Left ventricle myocardium inferior (tissue), 1 donor: ENCODE measurements at regions not wholly inside any gene's neighbourhood (a gene's known extent, or its start where the extent isn't known, plus 50 kb on each side); places are given as distances from the start of the nearest gene placed in this dataset.

Experiments
- DNase-seq: peaks from one replicate; pipeline ENCODE4 v3.0.0-alpha.2; 2020
- H3K27ac ChIP-seq: fragments of 200-600 bp; replicated peaks from 2 replicates; pipeline ENCODE4 v1.8.0; 2021
- H3K27me3 ChIP-seq: fragments of 200-600 bp; 2 replicates; pipeline ENCODE4 v1.8.0; 2021; ENCODE audit warnings: low read depth
- H3K36me3 ChIP-seq: fragments of 200-600 bp; 2 replicates; pipeline ENCODE4 v1.8.0; 2021
- H3K4me1 ChIP-seq: fragments of 200-600 bp; 2 replicates; pipeline ENCODE4 v1.8.0; 2021
- H3K4me3 ChIP-seq: fragments of 200-600 bp; 2 replicates; pipeline ENCODE4 v1.8.0; 2021; ENCODE audit warnings: mild to moderate bottlenecking, moderate library complexity
- H3K9me3 ChIP-seq: fragments of 200-600 bp; replicated peaks from 2 replicates; pipeline ENCODE4 v1.8.0; 2021
- intact Hi-C: fragments of 100-400 bp; cut with micrococcal nuclease; formaldehyde crosslinking; loops from one replicate; pipeline ENCODE4 v1.11.0; 2022
- TF ChIP-seq, protein P1 (sequence below): fragments of 200-600 bp; IDR thresholded peaks from 2 replicates; pipeline ENCODE4 v1.8.0; 2021; ENCODE audit warnings: antibody characterized with exemption, mild to moderate bottlenecking, borderline replicate concordance
- donor health status: DM: no; HTN: yes; CAD: no; lungs with severe emphysema.

DNA sequence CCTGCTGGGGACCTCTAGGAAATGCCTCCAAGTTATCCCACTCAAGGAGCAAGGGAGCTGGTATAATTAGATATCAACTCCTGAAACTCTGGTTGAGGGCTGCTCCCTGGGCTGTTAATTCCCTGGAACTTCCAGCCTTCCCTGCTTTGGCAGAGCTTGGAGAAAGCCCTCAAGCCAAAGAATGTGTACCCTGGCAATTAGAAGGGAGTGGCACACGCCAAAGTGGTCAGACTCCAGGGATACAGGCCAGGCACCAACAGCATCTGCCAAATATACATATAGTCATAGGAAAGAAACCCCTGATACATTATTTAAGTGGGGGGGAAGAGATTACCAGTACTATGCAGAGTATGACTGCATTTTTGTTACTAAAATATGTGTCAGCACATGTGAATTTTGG is 616.8 kb downstream of the BCOR start:
- no peaks in the 10 kb centered on the region for H3K36me3 ChIP-seq
- TF ChIP-seq, protein P1, sequence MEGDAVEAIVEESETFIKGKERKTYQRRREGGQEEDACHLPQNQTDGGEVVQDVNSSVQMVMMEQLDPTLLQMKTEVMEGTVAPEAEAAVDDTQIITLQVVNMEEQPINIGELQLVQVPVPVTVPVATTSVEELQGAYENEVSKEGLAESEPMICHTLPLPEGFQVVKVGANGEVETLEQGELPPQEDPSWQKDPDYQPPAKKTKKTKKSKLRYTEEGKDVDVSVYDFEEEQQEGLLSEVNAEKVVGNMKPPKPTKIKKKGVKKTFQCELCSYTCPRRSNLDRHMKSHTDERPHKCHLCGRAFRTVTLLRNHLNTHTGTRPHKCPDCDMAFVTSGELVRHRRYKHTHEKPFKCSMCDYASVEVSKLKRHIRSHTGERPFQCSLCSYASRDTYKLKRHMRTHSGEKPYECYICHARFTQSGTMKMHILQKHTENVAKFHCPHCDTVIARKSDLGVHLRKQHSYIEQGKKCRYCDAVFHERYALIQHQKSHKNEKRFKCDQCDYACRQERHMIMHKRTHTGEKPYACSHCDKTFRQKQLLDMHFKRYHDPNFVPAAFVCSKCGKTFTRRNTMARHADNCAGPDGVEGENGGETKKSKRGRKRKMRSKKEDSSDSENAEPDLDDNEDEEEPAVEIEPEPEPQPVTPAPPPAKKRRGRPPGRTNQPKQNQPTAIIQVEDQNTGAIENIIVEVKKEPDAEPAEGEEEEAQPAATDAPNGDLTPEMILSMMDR = no peak
- no peak overlapping the region for H3K27ac ChIP-seq
- no peaks in the 10 kb centered on the region for H3K27me3 ChIP-seq
- no peak for DNase-seq
- intact Hi-C loops = no loop called here
- no peaks in the 10 kb centered on the region for H3K9me3 ChIP-seq
- no peak overlapping the region for H3K4me3 ChIP-seq
- H3K4me1 ChIP-seq = peaks cover 26% of the 10 kb centered on the region

DNA sequence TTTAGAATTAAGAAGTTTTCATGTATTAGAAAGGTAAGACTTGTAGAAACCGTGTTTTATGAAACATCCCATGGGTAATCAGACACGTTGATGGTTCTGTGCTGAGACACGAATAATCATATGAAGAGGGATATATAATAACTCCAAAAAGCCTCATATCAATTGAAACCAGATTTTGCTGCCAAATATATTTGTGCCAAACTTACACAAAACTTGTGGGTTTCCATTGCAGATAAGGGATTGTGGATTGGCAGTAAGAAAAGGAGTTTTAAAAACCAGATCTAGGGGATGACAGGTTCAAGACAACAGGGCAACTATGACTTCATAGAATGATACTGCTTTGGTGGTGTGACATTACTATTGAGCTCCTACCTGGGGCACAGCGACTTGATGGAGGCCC is 616.1 kb downstream of the BCOR start:
- no peaks in the 10 kb centered on the region for H3K36me3 ChIP-seq
- peaks cover 20% of the 10 kb centered on the region for H3K4me1 ChIP-seq
- H3K4me3 ChIP-seq = no peak overlapping the region
- H3K9me3 ChIP-seq = no peaks in the 10 kb centered on the region
- TF ChIP-seq, protein P1 = no peak
- intact Hi-C loops = no loop called here
- H3K27me3 ChIP-seq = no peaks in the 10 kb centered on the region
- DNase-seq = no peak
- H3K27ac ChIP-seq = no peak overlapping the region

DNA sequence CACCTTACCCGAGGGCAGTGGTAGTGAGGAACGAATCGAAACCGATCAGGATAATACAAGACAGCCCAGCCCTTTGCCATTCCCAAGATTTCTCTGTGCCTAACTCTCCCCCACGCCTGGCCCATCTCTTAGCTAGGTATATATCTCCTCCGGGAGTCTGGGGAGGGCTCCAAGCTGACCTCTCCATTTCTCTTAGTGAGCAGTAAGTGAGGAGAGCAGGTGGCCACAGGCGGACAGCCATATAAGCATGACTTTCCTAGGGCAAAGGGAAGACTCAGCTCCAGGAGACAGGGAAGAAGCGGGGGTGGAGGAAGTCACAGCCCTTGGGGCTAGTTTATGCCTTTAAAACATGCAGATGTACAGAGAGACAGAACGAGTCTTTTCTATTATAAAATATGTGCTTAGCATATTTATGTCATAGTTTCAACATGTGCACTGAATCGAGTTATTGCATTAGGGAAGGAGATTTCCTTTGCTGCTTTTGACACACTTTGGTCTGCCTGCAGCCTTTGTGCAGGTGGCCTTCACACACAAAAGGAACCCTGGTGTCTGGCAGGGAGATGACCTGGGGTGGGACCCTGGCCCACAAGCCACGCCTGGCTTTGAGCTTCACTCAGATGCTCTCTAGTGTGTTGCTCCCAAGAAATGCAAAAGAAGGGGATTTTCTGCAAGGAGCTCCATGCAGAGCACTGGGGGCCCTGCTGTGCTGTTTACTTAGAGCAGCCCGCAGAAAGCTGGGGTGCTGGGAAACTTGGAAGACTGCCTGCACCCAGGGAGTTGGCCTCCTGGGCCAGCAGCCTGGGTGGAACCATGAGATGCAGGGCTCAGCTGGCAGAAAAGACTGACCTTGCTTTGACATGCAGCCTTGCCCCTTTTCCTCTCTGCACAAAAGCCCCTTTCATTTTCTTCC is 613.3 kb downstream of the BCOR start:
- DNase-seq = no peak
- no peaks in the 10 kb centered on the region for H3K27me3 ChIP-seq
- TF ChIP-seq, protein P1 = no peak
- no peaks in the 10 kb centered on the region for H3K9me3 ChIP-seq
- H3K36me3 ChIP-seq = no peaks in the 10 kb centered on the region
- H3K4me1 ChIP-seq = no peaks in the 10 kb centered on the region
- H3K4me3 ChIP-seq = no peak overlapping the region
- intact Hi-C loops = no loop called here
- H3K27ac ChIP-seq = no peak overlapping the region

DNA sequence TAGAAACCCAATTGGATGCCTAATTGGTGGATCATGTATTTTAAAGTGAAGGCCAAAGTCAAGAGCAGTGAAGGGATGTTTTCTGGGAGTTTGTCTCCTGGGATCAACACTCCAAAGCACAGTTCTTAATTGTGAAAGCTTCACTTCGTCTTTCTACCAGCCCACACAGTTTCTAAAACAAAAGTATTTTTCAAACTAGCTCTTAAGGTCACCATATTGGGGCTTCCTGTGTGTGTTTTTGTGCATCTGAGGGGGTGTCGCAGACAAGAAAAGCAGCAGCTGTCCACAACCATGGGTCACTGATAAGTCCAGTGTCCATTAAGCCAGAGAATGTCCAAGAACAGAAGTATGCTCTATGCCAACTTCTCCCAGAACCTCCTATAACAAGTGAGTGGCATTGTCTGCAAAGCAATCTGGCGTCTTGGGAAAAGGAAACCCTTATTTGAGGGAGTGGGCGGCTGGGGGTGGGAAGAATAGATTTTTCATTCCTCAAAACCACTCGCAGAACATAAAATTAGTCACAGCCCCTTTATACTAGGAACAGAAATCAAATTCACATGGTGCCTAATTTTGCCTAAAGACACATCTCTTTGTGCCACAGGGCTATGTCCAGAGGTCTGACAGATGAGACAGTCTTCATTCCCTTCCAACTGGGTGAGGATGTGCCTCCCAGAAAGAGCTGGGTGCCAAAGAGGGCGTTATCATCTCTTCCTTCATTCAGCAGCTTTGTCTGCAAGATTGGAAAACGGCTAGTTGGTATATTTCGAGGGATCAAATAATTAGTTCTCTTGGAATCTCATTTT is 610.4 kb downstream of the BCOR start:
- Histone ChIP-seq H3K36me3 (no peaks in the 10 kb centered on the region), H3K27ac (no peak overlapping the region), H3K4me1 (no peaks in the 10 kb centered on the region), H3K9me3 (no peaks in the 10 kb centered on the region), H3K27me3 (no peaks in the 10 kb centered on the region), H3K4me3 (no peak overlapping the region)
- no peak for DNase-seq
- intact Hi-C loops = no loop called here
- TF ChIP-seq, protein P1 = no peak

DNA sequence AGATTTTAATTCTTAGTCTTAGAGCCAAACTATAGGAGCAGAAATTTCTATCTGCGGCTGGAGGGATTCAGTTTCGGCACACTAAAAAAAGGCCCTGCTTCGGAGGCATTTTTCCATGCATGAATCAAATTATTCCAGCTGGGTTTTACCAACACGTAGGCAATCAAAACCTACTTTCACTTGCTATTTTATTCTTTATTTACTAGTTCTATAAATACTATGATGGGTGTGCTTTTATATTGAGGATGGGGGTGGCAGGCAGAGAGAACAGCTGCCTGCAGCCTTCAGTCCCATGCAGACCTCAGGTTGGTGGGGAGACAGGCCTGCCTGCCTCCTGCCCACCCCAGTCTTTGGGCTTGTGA is 609.8 kb downstream of the BCOR start:
- Histone ChIP-seq H3K36me3 (no peaks in the 10 kb centered on the region), H3K27me3 (no peaks in the 10 kb centered on the region), H3K4me3 (no peak overlapping the region), H3K27ac (no peak overlapping the region), H3K4me1 (no peaks in the 10 kb centered on the region), H3K9me3 (no peaks in the 10 kb centered on the region)
- DNase-seq = no peak
- TF ChIP-seq, protein P1 = no peak
- intact Hi-C loops = no loop called here
